H9 (cell line): ENCODE measurements at regions not wholly inside any gene's neighbourhood (a gene's known extent, or its start where the extent isn't known, plus 50 kb on each side); places are given as distances from the start of the nearest gene placed in this dataset.

Experiments used
- DNase-seq: peaks from one replicate; pipeline ENCODE4 v3.0.0-alpha.2; 2017
- H2AFZ ChIP-seq: one replicate; pipeline ENCODE4 v1.6.1; 2013; ENCODE audit warnings: mild to moderate bottlenecking, low read length, control low read depth, moderate library complexity
- H2AK5ac ChIP-seq: 2 replicates; pipeline ENCODE4 v1.6.1; 2013; ENCODE audit warnings: low read length, control low read depth, mixed read lengths; ENCODE audit not compliant: insufficient read length
- H2BK120ac ChIP-seq: one replicate; pipeline ENCODE4 v1.6.1; 2013; ENCODE audit warnings: low read depth, mild to moderate bottlenecking, low read length, control low read depth, inconsistent platforms; ENCODE audit not compliant: poor library complexity, severe bottlenecking
- H2BK12ac ChIP-seq: 2 replicates; pipeline ENCODE4 v1.6.1; 2013; ENCODE audit warnings: low read length, control low read depth, mixed read lengths, low read depth; ENCODE audit not compliant: insufficient read length
- H2BK15ac ChIP-seq: 2 replicates; pipeline ENCODE4 v1.6.1; 2013; ENCODE audit warnings: low read depth, low read length, control low read depth
- H2BK20ac ChIP-seq: one replicate; pipeline ENCODE4 v1.6.1; 2013; ENCODE audit warnings: low read depth, mild to moderate bottlenecking, low read length, control low read depth, inconsistent platforms; ENCODE audit not compliant: poor library complexity, severe bottlenecking
- H2BK5ac ChIP-seq: 2 replicates; pipeline ENCODE4 v1.6.1; 2013; ENCODE audit warnings: low read length, control low read depth, mixed read lengths; ENCODE audit not compliant: insufficient read length
- H3K14ac ChIP-seq: 2 replicates; pipeline ENCODE4 v1.6.1; 2013; ENCODE audit warnings: low read length, control low read depth; ENCODE audit not compliant: insufficient read depth
- H3K18ac ChIP-seq: 2 replicates; pipeline ENCODE4 v1.6.1; 2013; ENCODE audit warnings: low read depth, mild to moderate bottlenecking, mixed read lengths, low read length, control low read depth; ENCODE audit not compliant: insufficient read length
- H3K23ac ChIP-seq: 2 replicates; pipeline ENCODE4 v1.6.1; 2013; ENCODE audit warnings: low read length, control low read depth, mixed read lengths, low read depth; ENCODE audit not compliant: insufficient read length
- H3K23me2 ChIP-seq: 2 replicates; pipeline ENCODE4 v1.6.1; 2013; ENCODE audit warnings: low read depth, mild to moderate bottlenecking, mixed read lengths, low read length, control low read depth; ENCODE audit not compliant: insufficient read length, poor library complexity, severe bottlenecking
- H3K27ac ChIP-seq: 2 replicates; pipeline ENCODE4 v1.5.1; 2013; ENCODE audit warnings: low read length, control low read depth, mixed read lengths, low read depth; ENCODE audit not compliant: insufficient read length
- H3K27me3 ChIP-seq: 2 replicates; pipeline ENCODE4 v1.6.1; 2013; ENCODE audit warnings: low read length, control low read depth, inconsistent platforms; ENCODE audit not compliant: insufficient read depth
- H3K4ac ChIP-seq: 2 replicates; pipeline ENCODE4 v1.6.1; 2013; ENCODE audit warnings: low read depth, mild to moderate bottlenecking, control low read depth, inconsistent platforms, low read length, moderate library complexity
- H3K4me1 ChIP-seq: 2 replicates; pipeline ENCODE4 v1.6.1; 2013; ENCODE audit warnings: low read length, control low read depth, inconsistent platforms; ENCODE audit not compliant: insufficient read depth
- H3K4me2 ChIP-seq: 2 replicates; pipeline ENCODE4 v1.6.1; 2013; ENCODE audit warnings: low read length, control low read depth, mixed read lengths; ENCODE audit not compliant: insufficient read length, insufficient read depth
- H3K56ac ChIP-seq: 2 replicates; pipeline ENCODE4 v1.6.1; 2013; ENCODE audit warnings: low read depth, mild to moderate bottlenecking, mixed read lengths, low read length, control low read depth; ENCODE audit not compliant: insufficient read length
- H3K79me1 ChIP-seq: 2 replicates; pipeline ENCODE4 v1.6.1; 2013; ENCODE audit warnings: low read depth, mild to moderate bottlenecking, moderate library complexity, low read length, control low read depth, inconsistent platforms; ENCODE audit not compliant: insufficient read depth, poor library complexity, severe bottlenecking
- H3K79me2 ChIP-seq: 2 replicates; pipeline ENCODE4 v1.6.1; 2013; ENCODE audit warnings: low read length, control low read depth, inconsistent platforms; ENCODE audit not compliant: insufficient read depth
- H3K9ac ChIP-seq: 2 replicates; pipeline ENCODE4 v1.6.1; 2013; ENCODE audit warnings: low read length, control low read depth, mixed read lengths; ENCODE audit not compliant: insufficient read length; ENCODE audit errors: extremely low read depth
- H3K9me3 ChIP-seq: one replicate; pipeline ENCODE4 v1.6.1; 2013; ENCODE audit warnings: low read depth, low read length, inconsistent platforms; ENCODE audit not compliant: control insufficient read depth
- H3T11ph ChIP-seq: one replicate; pipeline ENCODE4 v1.6.1; 2013; ENCODE audit warnings: mild to moderate bottlenecking, low read length, control low read depth, inconsistent platforms
- H4K20me1 ChIP-seq: one replicate; pipeline ENCODE4 v1.6.1; 2013; ENCODE audit not compliant: control insufficient read depth, insufficient read length, insufficient read depth
- H4K5ac ChIP-seq: 2 replicates; pipeline ENCODE4 v1.6.1; 2013; ENCODE audit warnings: low read depth, mild to moderate bottlenecking, mixed read lengths, low read length, control low read depth; ENCODE audit not compliant: insufficient read length
- H4K8ac ChIP-seq: replicated peaks from 2 replicates; pipeline ENCODE4 v1.6.1; 2013; ENCODE audit warnings: low read length, control low read depth, mixed read lengths, low read depth; ENCODE audit not compliant: insufficient read length
- H4K91ac ChIP-seq: 2 replicates; pipeline ENCODE4 v1.6.1; 2013; ENCODE audit warnings: low read depth, mild to moderate bottlenecking, moderate library complexity, mixed read lengths, low read length, control low read depth; ENCODE audit not compliant: insufficient read length
- H3K27ac Mint-ChIP-seq, 3 experiments: 2 replicates in 2 of 3; 3 replicates in 1 of 3; pipeline ENCODE4 v1.8.0; 2020 to 2021; ENCODE audit warnings: mixed read lengths in 3 of 3, mild to moderate bottlenecking in 1 of 3, moderate library complexity in 1 of 3
- H3K27me3 Mint-ChIP-seq: 2 replicates; pipeline ENCODE4 v1.8.0; 2021; ENCODE audit warnings: low read depth, mild to moderate bottlenecking, moderate library complexity, mixed read lengths
- H3K36me3 Mint-ChIP-seq, 3 experiments: 2 replicates in 2 of 3; 3 replicates in 1 of 3; pipeline ENCODE4 v1.8.0; 2020 to 2021; ENCODE audit warnings: low read depth in 3 of 3, mixed read lengths in 3 of 3; ENCODE audit not compliant: insufficient read depth in 1 of 3
- H3K4me1 Mint-ChIP-seq, 2 experiments: 2 replicates each; pipeline ENCODE4 v1.8.0; 2020; ENCODE audit warnings: mixed read lengths in 2 of 2
- H3K4me3 Mint-ChIP-seq, 2 experiments: 2 replicates in 1 of 2; 3 replicates in 1 of 2; pipeline ENCODE4 v1.8.0; 2020 to 2021; ENCODE audit warnings: mild to moderate bottlenecking in 2 of 2, mixed read lengths in 2 of 2, moderate library complexity in 1 of 2
- H3K9me3 Mint-ChIP-seq, 2 experiments: 2 replicates in 1 of 2; 3 replicates in 1 of 2; pipeline ENCODE4 v1.8.0; 2020; ENCODE audit warnings: mild to moderate bottlenecking in 2 of 2, mixed read lengths in 2 of 2, moderate library complexity in 1 of 2
- CTCF ChIP-seq: fragments of 200-600 bp; sonication (generic); conservative IDR thresholded peaks from 3 replicates; pipeline ENCODE4 v1.8.0; 2021; ENCODE audit warnings: antibody characterized with exemption, mild to moderate bottlenecking

- Histone ChIP-seq H2BK20ac (no peak overlapping the region), H3K27ac (no peak overlapping the region), H3K9ac (no peak overlapping the region), H2AFZ (no peak overlapping the region), H2BK5ac (no peak overlapping the region), H3K27me3 (no peaks in the 10 kb centered on the region), H3K14ac (no peak overlapping the region), H4K91ac (no peak overlapping the region), H3K79me2 (no peaks in the 10 kb centered on the region), H3K4me2 (no peak overlapping the region), H3K56ac (no peak overlapping the region), H2BK15ac (no peak overlapping the region), H4K20me1 (no peaks in the 10 kb centered on the region), H4K8ac (no peak overlapping the region), H2BK12ac (no peak overlapping the region), H3K23ac (no peak overlapping the region), H3K9me3 (no peaks in the 10 kb centered on the region), H3K23me2 (no peaks in the 10 kb centered on the region), H3K18ac (no peak overlapping the region), H4K5ac (no peak overlapping the region), H3K4ac (no peak overlapping the region), H3T11ph (no peak overlapping the region), H2BK120ac (no peak overlapping the region), H2AK5ac (no peak overlapping the region), H3K79me1 (no peaks in the 10 kb centered on the region), H3K4me1 (no peaks in the 10 kb centered on the region)
- peaks cover 0 to 10% of the 10 kb centered on the region in 2 experiments; a peak in 2 of 4 replicates for H3K4me1 Mint-ChIP-seq
- DNase-seq: no peak
- H3K4me3 Mint-ChIP-seq: no peak overlapping the region
- peaks cover 0 to 2% of the 10 kb centered on the region in 2 experiments; a peak in 1 of 5 replicates for H3K9me3 Mint-ChIP-seq
- no peaks in the 10 kb centered on the region for H3K36me3 Mint-ChIP-seq
- no peaks in the 10 kb centered on the region for H3K27me3 Mint-ChIP-seq
- peak overlapping the region in 1 of 3 experiments; percentile 51; a peak in 1 of 7 replicates for H3K27ac Mint-ChIP-seq
- no peak for TF ChIP-seq CTCF
These were observed 323.0 kb upstream of the CPXCR1 start for GRCh38 chrX:88424071-88424470.
